ENCODE measurements at regions not wholly inside any gene's neighbourhood (a gene's known extent, or its start where the extent isn't known, plus 50 kb on each side); places are given as distances from the start of the nearest gene placed in this dataset.

GRCh38 chr2:18346344-18346743 is 214.1 kb downstream of the RDH14 start:
- TF ChIP-seq POLR2A (IDR thresholded peaks at IDR 0.05) (no peak), CTCF (IDR thresholded peaks at IDR 0.05) (no peak)
